OCI-LY3 (cell line): ENCODE measurements at regions not wholly inside any gene's neighbourhood (a gene's known extent, or its start where the extent isn't known, plus 50 kb on each side); places are given as distances from the start of the nearest gene placed in this dataset.

Experiments
- H2AFZ ChIP-seq: fragments of 200-600, 300-600 bp; shearing (Covaris generic); 2 replicates; pipeline ENCODE4 v1.6.0; 2014; ENCODE audit warnings: antibody characterized with exemption, low read depth, low read length
- H3K27ac ChIP-seq: fragments of 200-600, 300-600 bp; sonication (generic); 2 replicates; pipeline ENCODE4 v1.5.1; 2014; ENCODE audit warnings: mild to moderate bottlenecking, low read length, moderate library complexity, mixed read lengths
- H3K27me3 ChIP-seq: fragments of 200-600, 300-600 bp; sonication (generic); 2 replicates; pipeline ENCODE4 v1.6.1; 2014; ENCODE audit warnings: low read depth, low read length, mixed read lengths
- H3K36me3 ChIP-seq: fragments of 200-600, 300-600 bp; sonication (generic); replicated peaks from 2 replicates; pipeline ENCODE3; 2014; ENCODE audit warnings: low read depth, low read length, mixed read lengths
- H3K4me1 ChIP-seq: fragments of 300-600, 200-600 bp; sonication (generic); 2 replicates; pipeline ENCODE4 v1.6.1; 2014; ENCODE audit warnings: low read length, mixed read lengths
- H3K4me2 ChIP-seq: fragments of 200-600, 300-600 bp; sonication (generic); 2 replicates; pipeline ENCODE4 v1.6.1; 2014; ENCODE audit warnings: low read length, mixed read lengths
- H3K4me3 ChIP-seq: fragments of 300-600, 200-600 bp; sonication (generic); 2 replicates; pipeline ENCODE4 v1.5.1; 2014; ENCODE audit warnings: antibody characterized with exemption, mild to moderate bottlenecking, low read length, moderate library complexity
- H3K79me2 ChIP-seq: fragments of 300-600, 200-600 bp; shearing (Covaris generic); 2 replicates; pipeline ENCODE4 v1.6.1; 2014; ENCODE audit warnings: mild to moderate bottlenecking, low read length, mixed read lengths
- H3K9ac ChIP-seq: fragments of 300-600, 200-600 bp; shearing (Covaris generic); 2 replicates; pipeline ENCODE4 v1.6.0; 2014; ENCODE audit warnings: mild to moderate bottlenecking, low read length, moderate library complexity
- H3K9me3 ChIP-seq: fragments of 200-600, 300-600 bp; shearing (Covaris generic); 2 replicates; pipeline ENCODE4 v1.6.1; 2014; ENCODE audit warnings: low read length, mixed read lengths; ENCODE audit not compliant: insufficient read depth
- H4K20me1 ChIP-seq: fragments of 200-600, 300-600 bp; sonication (generic); 2 replicates; pipeline ENCODE4 v1.6.1; 2016; ENCODE audit warnings: low read length, mixed read lengths; ENCODE audit not compliant: insufficient read depth
- CTCF ChIP-seq: fragments of 200-600, 300-600 bp; sonication (generic); IDR thresholded peaks from 2 replicates; pipeline ENCODE4 v1.5.1; 2014; ENCODE audit warnings: antibody characterized with exemption, low read length, low read depth
- EZH2phosphoT487 ChIP-seq: fragments of 200-600 bp; shearing (Covaris generic); IDR thresholded peaks from 2 replicates; pipeline ENCODE4 v1.6.1; 2018; ENCODE audit warnings: antibody characterized with exemption, mixed run types, low read depth

- H3K27ac ChIP-seq, result no peak overlapping the region
- no peaks in the 10 kb centered on the region for H3K9me3 ChIP-seq
- no peak overlapping the region for H3K9ac ChIP-seq
- TF ChIP-seq EZH2phosphoT487, result no peak
- no peaks in the 10 kb centered on the region for H3K79me2 ChIP-seq
- no peaks in the 10 kb centered on the region for H3K36me3 ChIP-seq
- H3K4me2 ChIP-seq, result no peak overlapping the region
- no peaks in the 10 kb centered on the region for H3K4me1 ChIP-seq
- no peaks in the 10 kb centered on the region for H3K27me3 ChIP-seq
- H4K20me1 ChIP-seq, result no peaks in the 10 kb centered on the region
- no peak overlapping the region for H3K4me3 ChIP-seq
- H2AFZ ChIP-seq, result no peak overlapping the region
Observed at GRCh38 chr3:869734-870133, 223.1 kb upstream of the CNTN6 start.

GRCh38 chr3:871651-872050 lies 221.2 kb upstream of the CNTN6 start:
- no peak overlapping the region for H3K27ac ChIP-seq
- no peaks in the 10 kb centered on the region for H3K9me3 ChIP-seq
- TF ChIP-seq CTCF (no peak), EZH2phosphoT487 (no peak)
- H3K79me2 ChIP-seq, result no peaks in the 10 kb centered on the region
- H2AFZ ChIP-seq, result no peak overlapping the region
- no peaks in the 10 kb centered on the region for H3K4me1 ChIP-seq
- H3K9ac ChIP-seq, result no peak overlapping the region
- no peak overlapping the region for H3K4me3 ChIP-seq
- no peaks in the 10 kb centered on the region for H4K20me1 ChIP-seq
- H3K27me3 ChIP-seq, result no peaks in the 10 kb centered on the region
- no peak overlapping the region for H3K4me2 ChIP-seq
- H3K36me3 ChIP-seq, result no peaks in the 10 kb centered on the region

- Histone ChIP-seq H3K36me3 (no peaks in the 10 kb centered on the region), H3K9me3 (no peaks in the 10 kb centered on the region), H3K79me2 (no peaks in the 10 kb centered on the region), H3K4me3 (no peak overlapping the region), H3K9ac (no peak overlapping the region), H4K20me1 (no peaks in the 10 kb centered on the region), H3K27ac (no peak overlapping the region), H3K4me1 (peaks cover 4% of the 10 kb centered on the region; the same call in 1 of the 2 replicates), H3K4me2 (peak overlapping the region; percentile 21; the same call in 1 of the 2 replicates), H3K27me3 (no peaks in the 10 kb centered on the region), H2AFZ (peak overlapping the region; percentile 48; the same call in 1 of the 2 replicates)
- TF ChIP-seq EZH2phosphoT487, result no peak
- TF ChIP-seq CTCF, result no peak
Observed at GRCh38 chr3:877001-877400, 215.8 kb upstream of the CNTN6 start.

- H3K4me2 ChIP-seq, result no peak overlapping the region
- H4K20me1 ChIP-seq, result no peaks in the 10 kb centered on the region
- H3K9ac ChIP-seq, result no peak overlapping the region
- no peak overlapping the region for H2AFZ ChIP-seq
- peaks cover 4% of the 10 kb centered on the region; the same call in 1 of the 2 replicates for H3K4me1 ChIP-seq
- no peaks in the 10 kb centered on the region for H3K27me3 ChIP-seq
- TF ChIP-seq EZH2phosphoT487, result no peak
- no peak for TF ChIP-seq CTCF
- H3K9me3 ChIP-seq, result no peaks in the 10 kb centered on the region
- H3K4me3 ChIP-seq, result no peak overlapping the region
- no peaks in the 10 kb centered on the region for H3K36me3 ChIP-seq
- H3K27ac ChIP-seq, result no peak overlapping the region
- no peaks in the 10 kb centered on the region for H3K79me2 ChIP-seq
Observed at GRCh38 chr3:878746-879145, 214.1 kb upstream of the CNTN6 start.
